Activated CD4-positive, alpha-beta T cell treated with anti-CD3 and anti-CD28 coated beads for 36 hours (primary cell): ENCODE measurements at regions not wholly inside any gene's neighbourhood (a gene's known extent, or its start where the extent isn't known, plus 50 kb on each side); places are given as distances from the start of the nearest gene placed in this dataset.

ENCODE experiments used
- ATAC-seq: fragments of 200-7000 bp; cut with Tn5 transposase; one replicate; pipeline ENCODE4 v1.10.0; 2021; ENCODE audit warnings: mild to moderate bottlenecking, moderate library complexity
- CTCF ChIA-PET: fragments of 350-600 bp; sonication (Branson Sonifier 250); formaldehyde crosslinking; loops from one replicate; lab custom pipeline; 2021; ENCODE audit warnings: antibody characterized with exemption; lab: Charles Lee
- POLR2A ChIA-PET: fragments of 350-600 bp; sonication (Branson Sonifier 250); formaldehyde crosslinking; loops from one replicate; lab custom pipeline; 2021; ENCODE audit warnings: antibody characterized with exemption, inconsistent platforms; lab: Charles Lee
- DNase-seq: peaks from one replicate; pipeline ENCODE4 v3.0.0-alpha.2; 2020
- H3K27ac Mint-ChIP-seq: one replicate; pipeline ENCODE4 v1.8.0; 2021; ENCODE audit warnings: mixed read lengths
- H3K27me3 Mint-ChIP-seq: one replicate; pipeline ENCODE4 v1.8.0; 2021; ENCODE audit warnings: mixed read lengths
- H3K36me3 Mint-ChIP-seq: one replicate; pipeline ENCODE4 v1.8.0; 2021; ENCODE audit warnings: low read depth, mixed read lengths
- H3K4me1 Mint-ChIP-seq: one replicate; pipeline ENCODE4 v1.8.0; 2021; ENCODE audit warnings: mixed read lengths
- H3K4me3 Mint-ChIP-seq: one replicate; pipeline ENCODE4 v1.8.0; 2021; ENCODE audit warnings: mild to moderate bottlenecking, moderate library complexity, mixed read lengths
- H3K9me3 Mint-ChIP-seq: one replicate; pipeline ENCODE4 v1.8.0; 2021; ENCODE audit warnings: low read depth, mixed read lengths
- intact Hi-C, 2 experiments: fragments of 100-400 bp; cut with DNase I in 1 of 2; cut with micrococcal nuclease in 1 of 2; formaldehyde crosslinking; loops; one replicate each; pipeline versions ENCODE4 v1.14.2 to v1.15.1; 2022 to 2024; cut with DNase I, micrococcal nuclease

DNA sequence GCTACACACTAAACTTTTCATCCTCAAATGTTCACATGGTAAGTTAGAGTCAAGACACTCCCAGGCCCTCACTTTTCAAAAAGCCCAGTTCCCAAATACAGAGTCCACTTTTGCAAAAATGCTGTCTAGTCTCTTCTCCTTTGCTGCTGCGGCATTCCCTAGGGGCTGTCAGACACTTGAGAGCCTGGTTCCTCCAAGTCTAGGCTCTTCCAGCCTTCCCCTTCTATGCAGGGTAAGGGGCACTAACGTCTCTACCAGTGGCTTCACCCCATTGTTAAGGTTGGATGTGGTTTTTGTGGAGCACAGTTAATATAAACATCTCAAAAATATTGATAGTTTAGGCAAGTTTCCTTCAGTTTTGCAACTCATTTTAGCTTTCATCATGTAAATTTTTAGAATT, 181.5 kb downstream of the KIF18A start:
- no peak overlapping the region for H3K27ac Mint-ChIP-seq
- H3K4me3 Mint-ChIP-seq, result no peak overlapping the region
- intact Hi-C loops, result no loop called here
- POLR2A ChIA-PET, result no interaction called here
- peaks cover 2% of the 10 kb centered on the region for H3K27me3 Mint-ChIP-seq
- H3K4me1 Mint-ChIP-seq, result no peaks in the 10 kb centered on the region
- ATAC-seq (no peak), DNase-seq (no peak)
- CTCF ChIA-PET, result no interaction called here
- no peaks in the 10 kb centered on the region for H3K36me3 Mint-ChIP-seq
- no peaks in the 10 kb centered on the region for H3K9me3 Mint-ChIP-seq

DNA sequence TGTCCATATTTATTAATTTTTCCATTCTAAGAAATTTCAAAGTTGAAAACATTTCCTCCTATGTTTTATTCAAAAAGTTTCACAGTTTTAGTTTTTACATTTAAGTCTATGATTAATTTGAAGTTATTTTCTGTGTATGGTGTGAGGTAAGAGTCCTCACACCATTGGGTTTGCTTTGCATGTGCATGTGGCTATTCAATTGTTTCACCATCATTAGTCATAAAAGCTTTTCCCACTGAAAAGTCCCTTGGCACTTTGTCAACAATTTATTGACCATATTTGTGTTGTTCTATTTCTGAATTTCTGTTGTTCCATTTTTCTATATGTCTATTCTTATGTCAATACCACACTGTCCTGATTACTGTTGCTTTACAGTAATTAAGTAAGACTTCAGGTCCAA, 186.5 kb downstream of the KIF18A start:
- CTCF ChIA-PET, result interaction anchor here (1.0 kb wide), 1 partner anchor 653 kb away, joined by 3 read pairs; no protein-coding TSS in a partner anchor
- DNase-seq (no peak), ATAC-seq (no peak)
- no peaks in the 10 kb centered on the region for H3K9me3 Mint-ChIP-seq
- POLR2A ChIA-PET, result no interaction called here
- intact Hi-C loops, result no loop called here
- H3K36me3 Mint-ChIP-seq, result no peaks in the 10 kb centered on the region
- H3K4me3 Mint-ChIP-seq, result no peak overlapping the region
- H3K27me3 Mint-ChIP-seq, result peaks cover 2% of the 10 kb centered on the region
- H3K27ac Mint-ChIP-seq, result no peak overlapping the region
- no peaks in the 10 kb centered on the region for H3K4me1 Mint-ChIP-seq

DNA sequence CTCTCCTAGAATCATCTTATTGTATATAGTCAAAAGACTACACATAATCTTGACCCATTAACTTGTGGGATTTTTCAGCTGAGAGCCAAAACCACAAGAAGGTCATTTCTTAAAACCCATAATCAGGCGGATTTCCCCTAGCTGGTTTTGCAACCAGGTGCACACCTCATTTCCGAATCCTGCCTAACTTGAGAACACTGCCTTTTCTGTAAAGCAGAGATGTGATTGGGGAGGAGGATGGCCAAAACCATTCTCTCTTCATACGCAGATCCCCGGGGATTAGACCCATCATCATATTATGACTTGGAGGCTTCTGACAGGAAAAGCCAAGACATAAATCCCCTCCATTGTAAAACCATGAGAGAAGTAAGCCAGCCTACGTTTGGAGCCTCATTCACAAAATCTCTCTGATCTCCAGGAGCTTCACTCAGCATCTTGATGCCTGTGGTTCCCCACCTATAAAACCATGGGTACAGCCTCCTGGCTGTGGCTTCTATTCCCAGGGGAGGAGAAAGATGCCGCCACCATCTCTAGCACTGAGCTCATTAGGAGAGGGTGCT, 191.3 kb downstream of the KIF18A start:
- intact Hi-C loops, result no loop called here
- no peak overlapping the region for H3K27ac Mint-ChIP-seq
- H3K9me3 Mint-ChIP-seq, result no peaks in the 10 kb centered on the region
- H3K4me1 Mint-ChIP-seq, result no peaks in the 10 kb centered on the region
- H3K36me3 Mint-ChIP-seq, result no peaks in the 10 kb centered on the region
- ChIA-PET CTCF (no interaction called here), POLR2A (no interaction called here)
- ATAC-seq (no peak), DNase-seq (no peak)
- H3K4me3 Mint-ChIP-seq, result no peak overlapping the region
- peaks cover 2% of the 10 kb centered on the region for H3K27me3 Mint-ChIP-seq

- H3K27me3 Mint-ChIP-seq, result peaks cover 5% of the 10 kb centered on the region
- ChIA-PET POLR2A (interaction anchor here (0.5 to 0.8 kb wide), 2 partner anchors 452 to 498 kb away, joined by 3 to 4 read pairs; no protein-coding TSS in a partner anchor), CTCF (no interaction called here)
- intact Hi-C loops, result no loop called here
- H3K36me3 Mint-ChIP-seq, result no peaks in the 10 kb centered on the region
- no peaks in the 10 kb centered on the region for H3K4me1 Mint-ChIP-seq
- no peak overlapping the region for H3K27ac Mint-ChIP-seq
- DNase-seq, result no peak
- no peak for ATAC-seq
- H3K4me3 Mint-ChIP-seq, result no peak overlapping the region
- no peaks in the 10 kb centered on the region for H3K9me3 Mint-ChIP-seq
Measured at GRCh38 chr11:27914080-27914479, 193.9 kb downstream of the KIF18A start.

- intact Hi-C loops, result no loop called here
- Mint-ChIP-seq H3K4me1 (no peaks in the 10 kb centered on the region), H3K9me3 (no peaks in the 10 kb centered on the region), H3K27me3 (peaks cover 5% of the 10 kb centered on the region), H3K27ac (no peak overlapping the region), H3K36me3 (no peaks in the 10 kb centered on the region), H3K4me3 (no peak overlapping the region)
- DNase-seq (no peak), ATAC-seq (no peak)
- CTCF ChIA-PET, result no interaction called here
- POLR2A ChIA-PET, result interaction anchor here (0.8 kb wide), 1 partner anchor 498 kb away, joined by 4 read pairs; no protein-coding TSS in a partner anchor
Measured at GRCh38 chr11:27913650-27914049, 194.3 kb downstream of the KIF18A start.

DNA sequence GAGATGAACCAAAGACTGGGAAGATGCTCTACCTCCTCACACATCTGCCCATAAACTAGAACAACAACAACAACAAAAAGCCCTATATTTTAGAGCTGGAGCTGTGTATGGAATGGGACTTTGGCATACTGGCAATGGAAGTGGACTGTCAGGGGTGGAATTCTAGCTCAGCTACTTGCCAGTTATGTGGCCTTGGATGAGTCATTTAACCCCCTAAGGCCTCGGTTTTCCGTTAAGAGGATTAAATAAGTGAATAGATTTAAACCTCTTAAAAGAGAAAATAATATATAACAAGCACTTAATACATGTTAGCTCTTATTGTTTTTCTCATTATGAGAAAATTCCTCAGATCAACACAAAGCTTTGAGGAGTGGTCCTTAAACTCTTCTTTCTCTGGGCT, 195.0 kb downstream of the KIF18A start:
- no peak overlapping the region for H3K27ac Mint-ChIP-seq
- DNase-seq, result no peak
- intact Hi-C loops, result no loop called here
- H3K4me1 Mint-ChIP-seq, result no peaks in the 10 kb centered on the region
- CTCF ChIA-PET, result no interaction called here
- POLR2A ChIA-PET, result no interaction called here
- no peaks in the 10 kb centered on the region for H3K9me3 Mint-ChIP-seq
- H3K36me3 Mint-ChIP-seq, result no peaks in the 10 kb centered on the region
- ATAC-seq, result no peak
- no peak overlapping the region for H3K4me3 Mint-ChIP-seq
- H3K27me3 Mint-ChIP-seq, result peaks cover 6% of the 10 kb centered on the region

DNA sequence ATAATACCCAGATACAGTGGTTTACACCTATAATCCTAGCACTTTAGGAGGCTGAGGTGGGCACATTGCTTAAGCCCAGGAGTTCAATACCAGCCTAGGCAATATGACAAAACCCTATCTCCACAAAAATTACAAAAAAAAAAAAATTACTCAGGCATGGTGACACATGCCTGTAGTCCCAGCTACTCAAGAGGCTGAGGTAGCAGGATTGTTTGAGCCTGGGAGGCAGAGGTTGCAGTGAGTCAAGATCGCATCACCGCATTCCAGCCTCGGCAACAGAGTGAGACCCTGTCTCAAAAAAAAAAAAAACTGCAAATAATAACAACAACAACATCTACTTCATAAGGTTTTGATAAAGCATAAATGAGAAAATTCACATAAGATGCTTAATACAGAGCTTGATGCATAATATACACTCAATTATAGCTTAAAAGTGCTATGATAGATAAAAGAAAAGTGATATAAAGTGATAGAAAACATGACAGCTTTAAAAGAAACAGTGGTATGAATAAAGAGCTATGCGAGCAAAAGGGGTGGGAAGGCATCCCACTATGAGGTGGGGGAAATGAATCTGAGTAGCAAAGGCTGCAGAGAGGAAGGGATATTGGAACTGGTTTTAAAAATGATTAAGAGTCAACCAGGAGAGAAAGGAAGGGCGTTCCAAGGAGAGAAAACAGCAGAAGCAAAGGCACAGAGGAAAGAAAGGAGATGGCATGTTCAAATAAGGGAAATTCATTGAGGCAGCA, 197.6 kb downstream of the KIF18A start:
- DNase-seq, result no peak

DNA sequence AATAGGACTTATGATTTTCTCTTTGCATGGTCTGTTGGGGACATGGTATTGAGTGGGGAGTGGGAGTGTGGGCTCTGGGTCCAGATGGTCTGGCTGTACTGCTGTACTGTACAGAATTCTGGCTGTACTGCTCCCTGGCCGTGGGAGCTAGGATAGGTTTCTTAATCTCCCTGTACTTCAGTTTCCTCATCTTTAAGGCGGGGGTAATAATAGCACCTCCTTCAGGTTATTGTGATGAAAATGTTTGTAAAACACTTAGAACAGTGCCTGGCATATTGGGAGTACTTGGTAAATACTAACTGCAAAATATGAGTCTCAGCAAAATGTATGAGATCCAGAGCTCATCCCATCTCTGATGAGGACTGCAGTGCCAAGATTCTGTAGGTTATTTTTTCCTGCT, 198.6 kb downstream of the KIF18A start:
- CTCF ChIA-PET, result no interaction called here
- Mint-ChIP-seq H3K9me3 (no peaks in the 10 kb centered on the region), H3K4me3 (no peak overlapping the region), H3K4me1 (no peaks in the 10 kb centered on the region), H3K27ac (no peak overlapping the region), H3K27me3 (peaks cover 9% of the 10 kb centered on the region), H3K36me3 (no peaks in the 10 kb centered on the region)
- DNase-seq, result no peak
- ATAC-seq, result no peak
- intact Hi-C loops, result no loop called here
- POLR2A ChIA-PET, result no interaction called here

More for the DNA sequence above, 197.6 kb downstream of the KIF18A start:
- Mint-ChIP-seq H3K9me3 (no peaks in the 10 kb centered on the region), H3K36me3 (no peaks in the 10 kb centered on the region), H3K27me3 (peaks cover 9% of the 10 kb centered on the region), H3K27ac (no peak overlapping the region), H3K4me3 (no peak overlapping the region), H3K4me1 (no peaks in the 10 kb centered on the region)
- no peak for ATAC-seq
- intact Hi-C loops, result no loop called here
- POLR2A ChIA-PET, result no interaction called here
- CTCF ChIA-PET, result interaction anchor here (1.2 kb wide), 1 partner anchor 22 kb away, joined by 4 read pairs; no protein-coding TSS in a partner anchor

- Mint-ChIP-seq H3K27ac (no peak overlapping the region), H3K4me3 (no peak overlapping the region), H3K4me1 (no peaks in the 10 kb centered on the region), H3K36me3 (no peaks in the 10 kb centered on the region), H3K27me3 (peaks cover 9% of the 10 kb centered on the region), H3K9me3 (no peaks in the 10 kb centered on the region)
- ChIA-PET POLR2A (no interaction called here), CTCF (no interaction called here)
- intact Hi-C loops, result no loop called here
- no peak for DNase-seq
- no peak for ATAC-seq
Measured at GRCh38 chr11:27908621-27909020, 199.3 kb downstream of the KIF18A start.

DNA sequence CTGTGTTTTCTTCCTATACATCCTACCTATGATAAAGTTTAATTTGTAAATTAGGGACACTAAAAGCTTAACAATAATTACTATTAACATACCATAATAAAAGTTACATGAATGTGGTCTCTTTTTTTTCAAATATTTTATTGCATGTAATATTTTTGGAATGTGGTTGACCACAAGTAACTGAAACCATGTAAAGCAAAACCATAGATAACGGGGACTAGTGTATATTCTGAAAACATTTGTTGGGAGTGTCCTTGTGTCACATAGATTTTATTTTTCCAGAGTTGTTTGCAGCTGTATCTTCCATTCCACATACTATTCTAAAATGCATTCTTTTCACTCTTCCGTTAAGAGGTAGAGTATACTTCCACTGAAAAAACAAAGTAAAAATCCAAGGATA, 200.4 kb downstream of the KIF18A start:
- DNase-seq (no peak), ATAC-seq (no peak)
- Mint-ChIP-seq H3K9me3 (no peaks in the 10 kb centered on the region), H3K4me1 (no peaks in the 10 kb centered on the region), H3K36me3 (no peaks in the 10 kb centered on the region), H3K27ac (no peak overlapping the region), H3K27me3 (peaks cover 9% of the 10 kb centered on the region), H3K4me3 (no peak overlapping the region)
- CTCF ChIA-PET, result no interaction called here
- intact Hi-C loops, result no loop called here
- POLR2A ChIA-PET, result no interaction called here

DNA sequence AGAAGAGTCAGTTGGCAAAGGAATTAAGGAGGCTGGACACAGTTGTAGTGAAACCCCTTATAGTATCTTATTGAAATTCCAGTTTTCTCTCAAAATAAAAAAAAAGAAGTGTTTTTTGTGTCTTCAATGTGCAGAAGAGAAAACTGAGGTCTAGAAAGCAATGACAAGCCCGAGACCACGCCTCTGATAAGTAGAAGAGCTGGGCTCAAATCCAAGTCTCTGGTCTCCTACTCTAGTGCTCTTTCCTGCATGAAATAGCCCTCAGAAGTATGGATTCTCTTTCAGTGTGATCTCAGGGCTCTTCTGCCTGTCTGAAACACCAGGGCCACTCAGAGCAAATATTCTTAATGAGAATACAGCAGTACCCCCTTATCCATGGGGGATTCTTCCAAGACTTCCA, 200.9 kb downstream of the KIF18A start:
- no peak overlapping the region for H3K4me3 Mint-ChIP-seq
- CTCF ChIA-PET, result no interaction called here
- intact Hi-C loops, result no loop called here

DNA sequence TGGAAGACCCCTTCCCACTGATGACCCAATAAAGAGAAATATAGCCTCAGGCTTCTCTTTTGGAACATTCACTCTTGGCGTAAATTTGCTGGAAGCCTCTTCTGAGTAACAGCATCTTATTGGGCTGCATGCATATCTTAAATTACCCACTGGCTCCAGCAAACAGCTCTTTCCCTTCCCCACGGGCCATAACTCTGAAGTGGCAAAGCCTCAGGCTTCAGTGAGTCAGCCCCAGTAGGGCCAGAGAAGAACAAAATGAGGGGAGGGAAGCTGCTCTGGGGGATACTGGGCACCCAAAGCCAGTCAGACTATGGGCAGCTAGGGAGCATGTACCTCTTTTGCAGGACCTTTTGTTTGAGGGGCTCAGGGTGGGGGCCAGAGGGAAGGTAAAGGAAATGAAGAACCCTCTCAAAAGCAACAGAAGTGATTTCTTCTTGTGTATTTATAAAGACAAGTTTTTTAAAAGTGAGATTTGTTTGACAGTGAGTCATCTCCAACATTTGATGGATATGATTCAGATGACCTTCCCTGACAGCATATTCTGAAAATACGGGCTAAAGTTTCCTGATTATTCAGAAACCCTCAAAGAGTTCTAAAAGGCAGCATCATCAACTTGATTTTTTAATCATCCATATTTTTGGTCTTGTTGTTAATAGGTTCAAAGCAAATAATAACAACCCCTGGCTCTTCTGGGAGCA, 203.4 kb downstream of the KIF18A start:
- Mint-ChIP-seq H3K4me3 (no peak overlapping the region), H3K4me1 (no peaks in the 10 kb centered on the region), H3K9me3 (no peaks in the 10 kb centered on the region), H3K27me3 (peaks cover 11% of the 10 kb centered on the region), H3K36me3 (no peaks in the 10 kb centered on the region), H3K27ac (no peak overlapping the region)
- intact Hi-C loops, result no loop called here
- DNase-seq, result no peak
- POLR2A ChIA-PET, result no interaction called here
- ATAC-seq, result no peak
- CTCF ChIA-PET, result interaction anchor here (0.7 kb wide), 1 partner anchor 785 kb away, joined by 3 read pairs; no protein-coding TSS in a partner anchor

More for the DNA sequence above, 200.9 kb downstream of the KIF18A start:
- Mint-ChIP-seq H3K36me3 (no peaks in the 10 kb centered on the region), H3K27ac (no peak overlapping the region), H3K27me3 (peaks cover 8% of the 10 kb centered on the region), H3K9me3 (no peaks in the 10 kb centered on the region), H3K4me1 (no peaks in the 10 kb centered on the region)
- DNase-seq (no peak), ATAC-seq (no peak)
- POLR2A ChIA-PET, result no interaction called here
